NK-92 treated with Interleukin-12 subunit alpha and Interleukin-12 subunit beta, amount 100 ng/mL, for 24 hours (cell line): ENCODE measurements at regions not wholly inside any gene's neighbourhood (a gene's known extent, or its start where the extent isn't known, plus 50 kb on each side); places are given as distances from the start of the nearest gene placed in this dataset.

ENCODE experiments used
- DNase-seq: peaks from one replicate; lab custom pipeline; 2025; lab: John Stamatoyannopoulos, UW

DNA sequence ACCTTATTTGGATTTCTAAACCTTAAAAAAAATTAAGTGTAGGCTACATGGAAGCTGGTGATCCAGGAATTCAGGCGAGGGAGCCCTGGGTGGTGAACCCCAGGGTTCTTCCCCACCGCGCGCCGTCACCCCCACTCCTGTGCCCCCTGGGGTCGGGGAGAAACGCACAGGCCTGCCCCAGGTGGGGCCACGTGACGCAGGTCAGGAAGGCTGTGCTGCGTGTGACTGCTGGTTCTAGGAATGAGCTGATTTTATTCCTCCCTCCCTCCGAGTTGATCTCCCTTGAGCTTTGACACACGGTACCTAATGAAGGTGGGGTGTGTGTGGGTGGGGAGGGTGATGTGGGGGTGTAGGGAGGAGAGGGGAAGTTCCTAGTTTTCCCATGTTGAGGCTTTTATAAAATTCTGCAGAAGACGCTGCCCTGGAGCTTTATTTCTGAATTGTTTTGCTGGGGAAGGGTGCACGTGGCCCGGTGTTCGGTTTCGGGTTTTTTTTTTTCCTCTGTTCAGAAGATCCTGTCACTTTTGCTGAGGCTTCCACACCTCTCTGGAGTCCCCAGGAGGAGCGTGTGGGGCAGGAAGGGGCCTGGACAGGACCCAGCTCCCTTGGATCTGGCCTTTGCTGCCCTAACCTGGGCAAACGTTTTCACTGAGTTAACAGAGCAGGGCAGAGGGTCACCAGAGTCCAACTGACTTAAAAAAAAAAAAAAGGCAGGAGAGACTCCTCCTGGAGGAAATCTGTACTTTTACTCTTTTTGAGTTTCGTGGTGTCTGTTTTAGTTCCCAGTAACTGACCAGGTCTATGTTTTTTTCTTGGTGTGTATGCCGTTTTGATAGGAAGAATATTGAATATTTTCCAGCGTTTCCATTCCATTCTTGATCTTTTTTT, 55.8 kb upstream of the GSE1 start:
- no peak for DNase-seq

DNA sequence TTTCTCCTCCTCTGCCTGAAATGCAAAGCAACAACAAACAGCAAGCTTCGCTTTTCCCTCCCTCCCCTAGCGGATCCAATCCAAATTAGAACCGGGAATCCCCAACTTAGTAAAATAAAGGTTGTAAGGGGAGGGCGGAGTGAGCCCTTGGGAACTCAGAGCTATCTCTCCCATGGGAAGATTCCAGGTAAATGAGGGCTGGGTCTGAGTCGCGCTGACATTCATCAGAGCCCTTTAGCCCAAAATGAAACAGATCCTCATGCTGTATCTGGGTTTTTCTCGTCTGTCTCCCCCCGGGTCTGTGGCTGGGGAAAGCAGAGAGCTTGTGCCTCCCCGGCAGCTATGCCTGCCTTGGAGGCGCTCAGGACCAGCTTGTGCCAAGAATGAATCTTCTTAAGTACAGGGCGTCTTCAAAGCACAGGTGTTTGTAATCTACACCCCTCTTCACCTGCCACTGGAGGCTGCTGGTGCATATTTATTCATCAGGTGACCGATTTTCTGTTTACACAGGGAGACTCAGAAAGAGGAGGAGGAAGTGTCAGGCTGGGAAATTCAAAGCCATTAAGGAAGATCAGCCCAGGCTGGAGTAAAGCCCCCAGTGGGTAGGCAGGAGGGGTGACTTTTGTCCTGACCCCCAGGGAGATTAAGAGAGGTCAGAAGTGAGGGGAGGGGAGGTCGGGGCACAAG, 55.0 kb upstream of the GSE1 start:
- DNase-seq, result no peak

DNA sequence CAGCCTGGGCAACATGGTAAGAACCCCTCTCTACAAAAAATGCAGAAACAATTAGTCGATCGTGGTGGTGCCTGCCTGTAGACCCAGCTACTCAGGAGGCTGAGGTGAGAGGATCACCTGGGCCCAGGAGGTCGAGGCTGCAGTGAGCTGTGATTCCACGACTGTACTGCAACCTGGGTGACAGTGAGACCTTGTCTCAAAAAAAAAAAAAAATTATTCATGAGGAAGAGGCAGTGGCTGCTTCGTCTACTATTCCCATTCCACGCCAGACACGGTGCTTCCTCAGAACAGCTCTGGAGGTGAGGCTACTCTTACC, 52.2 kb upstream of the GSE1 start:
- no peak for DNase-seq

DNA sequence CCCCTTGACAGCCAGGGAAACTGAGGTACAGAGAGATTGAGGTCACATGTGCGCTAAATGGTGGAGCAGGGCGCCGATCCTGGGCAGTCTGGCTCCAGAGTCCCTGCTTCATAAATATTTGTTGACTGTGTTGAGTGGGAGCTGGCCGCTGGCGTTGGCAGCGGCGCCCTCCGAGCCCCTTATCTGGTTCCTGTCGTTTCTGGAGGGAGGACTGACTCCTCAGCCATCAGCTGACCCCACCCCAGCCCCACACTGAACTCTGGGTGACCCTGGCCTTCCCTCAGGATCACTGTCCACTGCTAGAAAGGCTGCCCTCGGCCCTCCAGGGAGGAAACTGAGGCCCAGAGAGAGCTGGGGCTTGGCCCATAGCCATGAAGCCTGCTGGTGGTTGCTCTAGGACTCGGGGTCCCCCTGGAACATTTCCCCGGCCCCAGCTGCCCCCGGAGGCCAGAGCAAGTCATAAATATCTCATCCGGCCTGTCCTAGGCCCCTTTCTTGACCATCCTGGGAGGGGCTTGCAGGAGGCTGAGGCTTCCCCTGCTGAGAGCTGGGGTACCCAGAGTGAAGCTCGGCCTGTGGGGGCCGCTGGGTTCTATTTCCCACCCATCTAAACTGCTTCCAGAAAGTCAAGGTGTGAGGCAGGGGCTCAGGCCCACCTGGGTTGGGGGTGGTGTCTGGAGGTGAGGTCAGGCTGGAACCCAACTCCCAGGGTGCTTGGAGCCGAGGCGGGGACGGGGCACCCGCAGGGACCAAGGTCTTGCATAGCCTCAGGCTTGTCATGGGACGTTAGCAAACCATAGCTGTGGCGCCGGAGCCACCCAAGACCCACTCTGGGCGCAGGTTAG, 51.7 kb upstream of the GSE1 start:
- DNase-seq, result no peak

DNA sequence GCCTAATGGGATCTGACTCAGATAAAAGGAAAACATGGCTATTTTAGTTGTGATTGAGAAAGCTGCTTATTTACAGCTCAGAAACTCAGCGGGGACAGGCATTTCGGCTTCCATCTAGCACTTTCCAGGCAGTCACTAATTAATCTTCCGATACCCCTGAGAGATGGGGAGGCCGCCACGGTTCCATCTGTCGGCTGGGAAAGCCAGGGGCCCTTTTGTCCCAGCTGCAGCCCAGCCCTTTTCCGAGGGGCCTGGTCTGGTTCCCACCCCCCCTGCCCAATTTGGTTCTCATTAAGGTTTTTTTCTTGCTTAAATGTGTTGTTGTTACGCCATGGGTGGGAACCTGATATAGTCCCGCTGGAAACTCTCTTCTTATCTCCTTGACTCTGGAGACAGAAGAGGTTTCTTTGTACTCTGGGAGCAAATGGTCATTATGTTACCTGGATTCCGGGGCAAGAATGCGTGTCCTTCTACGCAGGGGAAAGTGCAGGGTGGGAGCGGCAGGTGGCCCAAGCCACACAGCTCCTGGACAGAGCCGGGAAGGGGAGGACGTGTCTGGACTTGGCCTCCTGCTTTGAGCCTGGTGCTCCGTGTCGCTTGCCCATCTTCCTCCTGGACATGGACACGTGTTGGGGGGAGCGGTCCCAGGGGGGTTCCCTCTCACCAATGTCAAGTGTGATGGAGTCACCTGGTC, 50.9 kb upstream of the GSE1 start:
- DNase-seq, result no peak

DNA sequence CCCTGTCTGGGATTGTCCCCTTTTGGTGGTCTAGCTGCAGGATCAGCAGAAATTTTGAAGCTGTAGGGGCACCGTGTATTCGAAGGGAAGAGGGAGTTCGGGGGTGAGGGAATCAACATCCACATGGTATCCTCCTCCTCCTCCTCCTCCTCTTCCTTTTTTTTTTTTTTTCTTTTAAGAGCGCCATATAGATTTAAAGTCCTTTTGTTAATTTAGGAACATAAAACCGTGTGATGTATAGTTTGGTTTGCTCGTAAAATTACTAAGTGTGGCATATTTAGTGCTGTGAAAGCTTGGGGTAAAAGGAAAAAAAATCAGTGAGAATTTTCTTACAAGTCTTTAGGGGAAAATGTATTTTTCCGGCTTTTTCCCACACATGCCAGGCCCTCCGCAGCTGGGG, 50.1 kb upstream of the GSE1 start:
- DNase-seq, result no peak
